Activated gamma-delta T cell (primary cell): ENCODE measurements at regions not wholly inside any gene's neighbourhood (a gene's known extent, or its start where the extent isn't known, plus 50 kb on each side); places are given as distances from the start of the nearest gene placed in this dataset.

Experiments used
- DNase-seq: peaks from one replicate; lab custom pipeline; 2025; lab: John Stamatoyannopoulos, UW

GRCh38 chr4:57491388-57491787, 381.2 kb upstream of the IGFBP7 start:
- DNase-seq = no peak

GRCh38 chr4:57490520-57491255, 380.5 kb upstream of the IGFBP7 start:
- DNase-seq = no peak

- no peak for DNase-seq
Measured at GRCh38 chr4:57488366-57489162, 378.4 kb upstream of the IGFBP7 start.

GRCh38 chr4:57475424-57475823, 365.2 kb upstream of the IGFBP7 start:
- DNase-seq = no peak

- DNase-seq = no peak
Measured at GRCh38 chr4:57465321-57466056, 355.3 kb upstream of the IGFBP7 start.

- DNase-seq = no peak
Measured at GRCh38 chr4:57462843-57463242, 352.7 kb upstream of the IGFBP7 start.

GRCh38 chr4:57460967-57461366, 350.8 kb upstream of the IGFBP7 start:
- DNase-seq = no peak

GRCh38 chr4:57448901-57449300, 338.7 kb upstream of the IGFBP7 start:
- no peak for DNase-seq

GRCh38 chr4:57448452-57448851, 338.3 kb upstream of the IGFBP7 start:
- no peak for DNase-seq

- DNase-seq = no peak
Measured at GRCh38 chr4:57446266-57446665, 336.1 kb upstream of the IGFBP7 start.

- DNase-seq = no peak
Measured at GRCh38 chr4:57445686-57446085, 335.5 kb upstream of the IGFBP7 start.

- DNase-seq = no peak
Measured at GRCh38 chr4:57444671-57445070, 334.5 kb upstream of the IGFBP7 start.

GRCh38 chr4:57443787-57444186, 333.6 kb upstream of the IGFBP7 start:
- no peak for DNase-seq

- DNase-seq = no peak
Measured at GRCh38 chr4:57443308-57443707, 333.1 kb upstream of the IGFBP7 start.

GRCh38 chr4:57442831-57443291, 332.7 kb upstream of the IGFBP7 start:
- no peak for DNase-seq

- no peak for DNase-seq
Measured at GRCh38 chr4:57442241-57442640, 332.1 kb upstream of the IGFBP7 start.

- no peak for DNase-seq
Measured at GRCh38 chr4:57437649-57438048, 327.5 kb upstream of the IGFBP7 start.

- no peak for DNase-seq
Measured at GRCh38 chr4:57435300-57435699, 325.1 kb upstream of the IGFBP7 start.

- no peak for DNase-seq
Measured at GRCh38 chr4:57430726-57431125, 320.5 kb upstream of the IGFBP7 start.

GRCh38 chr4:57426779-57427395, 316.7 kb upstream of the IGFBP7 start:
- no peak for DNase-seq

- no peak for DNase-seq
Measured at GRCh38 chr4:57425610-57426009, 315.4 kb upstream of the IGFBP7 start.

GRCh38 chr4:57424232-57424897, 314.2 kb upstream of the IGFBP7 start:
- no peak for DNase-seq
